ENCODE measurements at regions not wholly inside any gene's neighbourhood (a gene's known extent, or its start where the extent isn't known, plus 50 kb on each side); places are given as distances from the start of the nearest gene placed in this dataset.
A peak's percentile ranks its signal among the peaks of the same experiment; 100 is the strongest.

- no peak for DNase-seq
These were observed 386.0 kb upstream of the GRIN3A start for GRCh38 chr9:102124465-102124864.

DNA sequence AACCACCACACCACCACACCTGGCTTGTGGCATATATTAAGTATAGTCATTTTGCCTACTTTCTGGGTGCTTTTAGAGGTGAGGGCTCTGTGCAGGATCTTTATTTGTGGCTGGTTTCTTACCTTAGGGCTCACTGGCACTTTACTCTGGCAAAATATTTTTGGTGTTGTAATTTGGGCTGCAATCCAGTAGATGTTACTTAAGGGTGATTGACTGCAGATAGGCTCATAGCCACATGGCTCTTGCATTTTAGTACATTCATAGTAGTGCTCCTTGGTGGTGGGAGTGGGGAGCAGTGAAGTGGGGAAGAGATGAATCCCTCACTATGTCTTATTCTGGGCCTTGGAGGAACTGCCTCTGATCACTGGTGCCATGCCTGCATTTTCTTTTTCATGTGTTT, 376.1 kb upstream of the GRIN3A start:
- DNase-seq, result no peak

GRCh38 chr9:102113191-102113590, 374.7 kb upstream of the GRIN3A start:
- DNase-seq, result no peak

- no peak for DNase-seq
These were observed 368.0 kb upstream of the GRIN3A start for GRCh38 chr9:102106439-102106838.

DNA sequence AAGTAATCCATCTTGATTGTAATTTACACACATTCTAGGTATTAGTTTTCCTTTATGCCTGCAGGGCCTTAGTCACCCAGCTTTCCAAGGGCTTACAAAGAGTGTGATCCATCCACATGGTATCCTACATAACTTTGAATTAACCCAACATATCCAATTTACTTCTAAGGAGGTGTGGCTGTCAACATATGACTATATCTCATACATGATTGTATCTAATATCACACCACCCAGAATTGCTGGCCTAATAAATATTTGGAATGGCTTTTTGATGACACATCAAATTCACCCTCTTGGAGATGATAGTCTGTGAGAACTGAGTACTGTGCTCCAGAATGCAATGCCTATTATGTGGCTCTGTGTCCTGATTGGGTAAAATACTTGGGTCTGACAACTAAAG, 363.3 kb upstream of the GRIN3A start:
- DNase-seq, result no peak

- DNase-seq, result no peak
These were observed 348.7 kb upstream of the GRIN3A start for GRCh38 chr9:102087141-102087540.

GRCh38 chr9:102085548-102085947, 347.1 kb upstream of the GRIN3A start:
- no peak for DNase-seq

DNA sequence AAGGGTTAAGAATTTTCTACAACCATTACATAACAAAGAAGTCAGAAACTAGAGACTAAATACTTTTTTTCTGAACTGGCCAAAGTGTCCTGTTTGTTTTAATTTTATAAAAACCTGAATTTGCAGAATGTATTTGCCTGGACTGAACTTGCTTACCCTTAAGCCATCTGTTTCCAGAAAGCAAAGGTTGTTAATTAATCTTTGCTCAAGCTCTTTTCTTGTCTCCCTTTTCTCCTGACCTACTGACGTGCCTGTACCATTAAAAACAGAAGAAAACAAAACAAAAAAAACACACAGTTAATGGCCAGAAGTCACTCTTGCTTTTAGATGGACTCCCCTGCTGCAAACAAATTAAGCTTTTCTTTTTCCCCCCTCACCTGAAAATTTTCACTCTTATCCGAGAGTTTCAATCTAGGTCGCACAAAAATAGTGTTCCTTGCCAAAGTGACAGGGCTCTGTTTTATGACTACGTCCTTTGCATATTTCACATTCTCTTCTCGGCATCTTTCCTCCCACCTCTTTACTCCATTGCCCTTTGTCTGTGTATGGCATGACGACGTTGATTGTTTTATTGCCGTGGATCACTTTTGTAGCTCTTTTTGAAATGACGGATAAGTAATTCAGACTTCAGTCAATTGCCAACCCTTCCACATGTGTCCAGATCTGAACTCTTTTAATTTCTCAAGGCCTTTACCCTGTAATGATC, 333.8 kb upstream of the GRIN3A start:
- DNase-seq, result no peak

DNA sequence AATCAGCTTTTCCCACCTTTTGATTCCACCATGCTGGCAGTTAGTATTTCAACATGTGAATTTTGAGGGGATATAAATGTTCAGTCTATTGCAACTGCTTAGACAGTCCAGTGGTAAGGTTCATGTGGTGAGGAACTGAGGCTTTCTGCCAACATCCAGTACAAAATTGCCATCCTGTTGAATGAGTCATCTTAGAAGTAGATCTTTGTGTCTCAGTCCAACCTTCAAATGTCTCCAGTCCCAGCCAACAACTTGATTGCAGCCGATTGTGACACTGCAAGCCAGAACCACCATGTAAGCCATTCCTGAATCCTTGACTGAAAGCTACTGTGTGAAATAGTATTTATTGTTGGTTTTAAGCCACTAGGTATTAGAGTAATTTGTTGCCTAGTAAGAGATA, 331.5 kb upstream of the GRIN3A start:
- no peak for DNase-seq

DNA sequence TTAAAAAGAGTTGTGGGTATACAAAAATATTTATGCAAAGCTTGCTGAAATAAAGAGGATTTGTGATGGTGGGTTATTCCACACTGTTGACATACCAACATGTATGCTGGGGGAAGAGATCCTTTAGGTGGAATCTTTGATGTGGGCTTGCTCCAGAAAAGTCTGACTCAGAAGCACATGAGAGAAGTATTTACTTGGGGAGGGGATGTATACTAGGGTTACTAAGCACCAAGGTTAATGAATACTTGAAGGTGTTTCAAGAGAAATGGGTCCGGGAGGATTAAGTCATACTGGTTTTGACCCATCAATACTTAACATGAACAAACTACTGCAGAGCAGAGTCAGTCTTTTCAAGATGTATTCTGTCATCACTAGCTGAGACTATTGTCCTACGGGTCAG, 316.4 kb upstream of the GRIN3A start:
- no peak for DNase-seq

GRCh38 chr9:102049586-102050246, 311.3 kb upstream of the GRIN3A start:
- no peak for DNase-seq

DNA sequence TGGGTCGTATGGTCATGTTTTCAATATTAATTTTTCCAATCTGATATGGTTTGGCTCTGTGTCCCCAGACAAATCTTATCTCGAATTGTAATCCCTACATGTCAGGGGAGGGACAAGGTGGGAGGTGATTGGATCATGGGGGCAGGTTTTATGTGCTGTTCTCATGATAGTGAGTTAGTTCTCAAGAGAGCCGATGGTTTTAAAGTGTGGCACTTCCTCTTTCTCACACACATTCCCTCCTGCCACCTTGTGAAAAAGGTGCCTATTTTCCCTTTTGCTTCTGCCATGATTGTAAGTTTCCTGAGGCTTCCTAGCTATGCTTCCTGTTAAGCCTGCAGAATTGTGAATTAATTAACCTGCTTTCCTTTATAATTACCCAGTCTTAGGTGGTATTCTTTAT, 309.1 kb upstream of the GRIN3A start:
- no peak for DNase-seq

- DNase-seq, result no peak
These were observed 305.7 kb upstream of the GRIN3A start for GRCh38 chr9:102044133-102044532.

GRCh38 chr9:102038006-102038405, 299.6 kb upstream of the GRIN3A start:
- no peak for DNase-seq

- no peak for DNase-seq
These were observed 297.5 kb upstream of the GRIN3A start for GRCh38 chr9:102035929-102036328.

- DNase-seq, result no peak
These were observed 294.2 kb upstream of the GRIN3A start for GRCh38 chr9:102032614-102033013.

DNA sequence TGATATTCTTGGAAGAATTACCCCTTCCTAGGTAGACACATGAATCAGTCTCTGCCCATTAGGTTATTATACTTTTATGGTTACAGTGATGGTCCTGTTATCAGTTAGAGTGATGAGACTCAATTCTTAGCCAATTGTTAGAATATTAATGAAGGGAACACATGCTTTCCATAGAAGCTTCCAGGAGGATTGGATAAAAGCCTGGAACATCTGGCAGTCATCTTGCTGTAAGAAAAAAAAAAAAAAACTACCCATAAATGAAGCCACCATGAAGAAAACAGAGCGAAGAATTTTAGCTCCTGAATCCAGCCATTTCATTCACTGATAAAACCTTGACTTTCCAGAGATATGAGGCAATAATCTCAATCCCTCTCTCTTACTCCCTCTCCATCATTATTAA, 262.5 kb upstream of the GRIN3A start:
- peak; percentile 80 for DNase-seq

- no peak for DNase-seq
These were observed 261.0 kb upstream of the GRIN3A start for GRCh38 chr9:101999441-101999840.

DNA sequence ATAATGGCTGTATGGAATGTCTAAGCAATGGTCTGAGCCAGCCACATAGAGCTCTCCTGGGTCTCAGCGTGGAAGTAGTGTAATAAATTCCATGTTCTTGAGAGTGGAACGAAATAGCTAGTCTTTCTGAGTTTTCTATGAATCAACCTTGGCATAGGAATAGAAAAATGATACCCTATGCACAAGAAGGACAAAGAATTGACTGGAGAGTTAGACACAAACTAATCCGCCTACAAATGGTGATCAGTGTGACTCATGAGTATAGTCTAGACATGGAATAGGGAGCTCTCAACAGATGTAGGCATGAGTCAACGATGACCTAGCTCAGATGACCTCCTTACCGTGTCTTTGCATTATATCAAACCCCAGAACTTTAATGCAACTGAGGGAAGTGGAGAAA, 256.8 kb upstream of the GRIN3A start:
- DNase-seq, result no peak

DNA sequence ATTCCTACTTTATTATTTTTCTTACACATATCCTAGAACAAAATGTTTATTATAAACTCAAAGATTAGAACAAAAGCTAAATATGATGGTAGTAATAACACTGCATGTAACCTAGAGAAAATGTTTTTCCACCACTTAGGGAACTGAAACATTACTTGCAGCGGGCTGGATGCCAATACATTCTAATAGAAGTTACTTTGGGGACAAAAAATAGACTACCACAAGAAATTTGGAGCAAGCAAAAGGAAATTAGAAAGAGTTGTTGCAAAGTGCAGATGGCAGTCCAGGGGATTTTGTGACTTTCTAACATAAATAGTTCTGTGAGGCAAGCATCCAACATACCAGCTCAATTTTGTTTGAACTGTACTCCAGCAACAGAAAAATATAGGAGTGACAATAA, 255.3 kb upstream of the GRIN3A start:
- DNase-seq, result no peak

GRCh38 chr9:101991926-101992325, 253.5 kb upstream of the GRIN3A start:
- no peak for DNase-seq

DNA sequence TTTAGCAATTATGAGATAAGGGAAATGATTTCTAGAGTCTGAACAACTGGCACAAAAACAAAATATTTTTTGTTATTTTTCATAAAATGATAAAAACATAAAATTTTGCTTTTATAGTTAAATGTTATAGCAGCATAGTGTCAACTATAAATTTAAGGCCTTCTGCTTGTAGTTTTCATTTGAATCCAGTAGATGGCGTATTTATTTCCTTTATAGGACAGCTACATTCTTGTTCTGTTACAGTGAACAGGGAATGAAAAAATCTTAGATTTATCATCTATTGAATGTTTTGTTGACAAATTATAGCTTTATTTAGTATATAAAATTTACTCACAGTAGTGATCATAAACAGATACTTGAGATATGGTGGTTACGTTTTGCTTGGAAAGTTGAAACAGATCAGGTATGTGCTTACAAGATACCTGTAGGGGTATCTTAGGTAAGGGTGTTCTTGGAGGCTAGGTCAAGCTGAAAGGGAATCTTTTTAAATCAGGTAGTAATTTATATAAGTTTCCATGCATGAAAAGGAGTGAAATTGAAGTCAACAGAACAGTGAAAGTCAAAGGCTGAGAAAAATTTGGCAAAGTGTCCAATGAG, 239.3 kb upstream of the GRIN3A start:
- DNase-seq, result peak; percentile 15

DNA sequence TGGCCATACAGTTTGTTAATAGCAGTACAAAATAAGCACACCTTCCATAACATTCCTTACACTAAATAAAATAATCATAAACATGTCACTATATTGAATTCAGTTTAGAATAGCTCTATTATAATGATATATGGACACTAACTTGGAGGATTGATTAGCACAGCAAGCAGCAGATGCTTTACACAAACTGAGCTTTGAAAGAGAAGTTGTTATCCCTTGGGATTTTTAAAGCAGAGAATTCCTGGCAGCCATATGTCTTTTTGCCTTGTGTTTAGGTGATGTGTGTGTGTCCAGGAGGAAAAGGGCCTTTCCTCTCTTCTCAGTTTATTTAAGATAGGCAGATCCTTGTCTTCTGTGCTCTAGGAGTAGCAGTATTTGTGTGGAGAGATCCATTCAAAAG, 232.2 kb upstream of the GRIN3A start:
- no peak for DNase-seq

GRCh38 chr9:101968392-101968791, 229.9 kb upstream of the GRIN3A start:
- no peak for DNase-seq
